HG03039 (cell line): ENCODE measurements at regions not wholly inside any gene's neighbourhood (a gene's known extent, or its start where the extent isn't known, plus 50 kb on each side); places are given as distances from the start of the nearest gene placed in this dataset.

ENCODE experiments used
- ATAC-seq: cut with Tn5 transposase; IDR thresholded peaks from one replicate; pipeline ENCODE4 v1.9.1; 2021; ENCODE audit warnings: mild to moderate bottlenecking, moderate library complexity; ENCODE audit not compliant: unreplicated experiment

DNA sequence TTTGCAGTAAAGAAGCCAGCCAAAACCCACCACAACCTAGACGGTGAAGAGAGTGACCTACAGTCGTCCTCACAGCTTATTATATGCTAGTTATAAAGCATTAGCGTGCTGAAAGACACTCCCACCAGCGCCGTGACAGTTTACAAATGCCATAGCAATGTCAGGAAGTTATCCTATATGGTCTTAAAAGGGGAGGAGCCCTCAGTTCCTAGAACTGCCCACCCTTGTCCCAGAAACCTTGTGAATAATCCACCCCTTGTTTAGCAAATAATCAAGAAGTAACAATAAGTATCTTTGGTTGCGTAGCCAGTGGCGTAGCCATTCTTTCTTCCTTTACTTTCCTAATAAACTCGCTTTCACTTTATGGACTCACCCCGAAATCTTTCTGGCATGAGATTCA lies 227.9 kb upstream of the ARGLU1 start:
- ATAC-seq = no peak

DNA sequence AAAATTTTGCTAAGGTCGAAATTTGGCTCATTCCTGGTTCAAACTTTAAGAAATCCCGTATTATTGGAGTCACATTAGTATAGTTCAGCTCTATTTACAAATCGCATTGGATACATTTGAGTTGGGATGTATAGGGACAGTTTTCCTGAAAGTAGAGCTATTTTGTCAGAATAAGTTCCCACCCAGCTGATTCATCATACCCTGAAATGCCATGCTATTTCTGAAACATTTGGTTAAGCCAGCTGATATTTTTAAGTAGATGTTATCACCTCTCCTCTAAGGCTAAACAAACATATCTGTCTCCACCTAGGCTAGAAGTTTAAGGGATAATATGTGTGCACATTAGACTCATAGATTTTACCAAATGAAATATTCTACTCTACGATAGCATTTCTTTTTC lies 226.2 kb upstream of the ARGLU1 start:
- no peak for ATAC-seq

DNA sequence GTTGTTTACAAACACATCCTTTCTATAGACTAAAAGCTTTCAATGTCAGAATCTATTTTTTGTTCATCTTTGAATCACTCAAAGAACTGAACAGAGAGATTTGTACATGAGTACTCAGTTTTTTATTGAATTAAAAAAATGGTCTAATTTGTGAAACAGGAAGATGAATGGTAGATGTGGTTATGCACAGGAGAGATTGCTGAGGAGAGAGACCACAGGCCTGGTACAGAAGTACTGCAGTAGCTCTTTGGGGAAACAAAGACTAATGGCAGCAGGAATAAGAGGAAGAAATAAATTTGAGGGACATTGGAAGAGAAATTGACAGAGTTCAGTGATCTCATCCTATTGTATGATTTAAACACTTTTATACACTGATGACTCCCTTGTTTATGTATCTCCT lies 222.0 kb upstream of the ARGLU1 start:
- no peak for ATAC-seq

DNA sequence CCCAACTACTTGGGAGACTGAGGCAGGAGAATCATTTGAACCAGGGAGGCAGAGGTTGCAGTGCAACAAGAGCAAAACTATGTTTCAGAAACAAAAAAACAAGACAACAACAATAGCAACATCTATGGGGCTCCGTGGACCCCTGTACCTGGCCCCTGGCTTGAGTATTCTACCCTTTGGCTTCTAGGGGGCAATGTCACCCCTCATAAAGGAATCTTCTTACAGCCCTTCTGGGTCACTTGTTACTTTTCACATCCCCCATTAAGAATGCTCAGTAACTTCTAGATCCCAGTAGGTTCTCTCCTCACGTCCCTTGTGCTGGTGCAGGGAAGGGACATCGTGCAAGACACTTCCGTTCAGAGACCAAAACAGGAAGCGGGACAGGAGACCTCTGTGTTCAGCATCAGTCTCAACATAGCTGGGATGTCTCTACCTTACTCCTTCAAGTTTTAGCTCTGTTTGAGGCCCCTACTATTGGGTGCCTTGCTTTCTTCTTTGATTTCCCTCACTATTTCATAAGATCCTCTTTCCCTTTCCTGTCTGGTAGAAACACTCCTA lies 218.1 kb upstream of the ARGLU1 start:
- no peak for ATAC-seq

DNA sequence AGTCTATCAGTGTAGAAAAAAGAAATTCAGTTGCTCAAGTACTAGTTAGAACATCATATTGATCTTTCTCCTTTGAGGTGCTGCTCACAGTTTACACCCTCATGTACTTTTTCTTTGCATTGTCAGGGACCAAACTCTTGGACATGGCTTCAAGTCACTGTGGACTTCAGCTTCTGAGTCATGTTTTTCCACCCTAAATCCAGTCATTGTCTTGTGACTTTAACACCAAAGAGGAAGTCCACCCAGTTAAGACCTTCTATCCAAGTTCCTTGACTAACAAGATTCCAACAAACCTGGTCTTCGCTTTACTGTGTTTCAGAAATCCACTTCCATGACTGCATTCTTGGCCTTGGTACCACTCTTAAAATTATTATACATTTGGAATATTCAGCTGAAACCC lies 206.7 kb upstream of the ARGLU1 start:
- no peak for ATAC-seq

DNA sequence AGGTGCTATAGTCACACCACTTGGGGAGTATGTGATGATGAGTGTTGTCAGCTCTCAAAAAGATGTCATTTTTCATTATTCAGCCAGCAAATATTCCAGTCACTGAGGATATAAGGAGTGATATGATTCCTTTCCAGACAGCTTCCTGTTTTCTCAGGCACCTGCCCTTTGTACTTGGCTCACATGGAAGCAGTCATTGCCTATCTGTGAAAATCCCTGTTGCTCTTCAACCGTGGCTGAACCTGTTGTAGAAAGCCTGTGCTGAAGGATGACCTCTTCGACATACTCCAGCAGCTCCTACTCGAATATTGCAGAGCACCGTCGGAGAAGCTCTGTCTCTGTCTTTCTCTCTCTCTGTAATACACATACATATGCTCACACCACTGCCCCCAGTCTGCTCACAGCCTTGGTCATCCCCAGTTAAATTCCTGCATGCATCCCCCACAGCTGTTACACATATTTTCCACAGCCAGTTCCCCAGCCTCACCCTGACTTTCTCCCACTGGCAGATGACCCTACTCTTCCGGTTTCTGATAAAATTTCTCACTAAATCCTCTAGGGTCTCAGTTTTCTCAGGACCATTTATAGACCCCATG lies 204.2 kb upstream of the ARGLU1 start:
- ATAC-seq = no peak

DNA sequence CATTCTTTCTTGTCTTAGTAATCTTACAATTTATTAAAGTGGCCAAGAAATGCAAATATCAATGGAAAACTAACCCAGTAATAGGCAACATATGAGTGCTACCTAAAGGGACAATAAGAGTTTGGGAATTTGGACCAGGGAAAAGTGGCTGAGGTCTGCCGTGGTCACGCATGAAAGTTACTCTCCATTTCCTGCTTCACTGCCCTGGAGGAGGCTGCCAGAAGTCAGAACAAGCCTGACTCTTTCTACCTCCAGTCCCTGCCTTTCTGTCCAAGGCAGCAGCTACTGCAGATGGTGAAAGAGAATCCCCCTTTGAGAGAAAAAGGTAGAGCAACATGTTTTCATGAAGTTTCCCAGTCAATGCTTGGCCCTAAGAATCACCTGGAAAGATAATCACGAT lies 201.1 kb upstream of the ARGLU1 start:
- ATAC-seq = no peak

DNA sequence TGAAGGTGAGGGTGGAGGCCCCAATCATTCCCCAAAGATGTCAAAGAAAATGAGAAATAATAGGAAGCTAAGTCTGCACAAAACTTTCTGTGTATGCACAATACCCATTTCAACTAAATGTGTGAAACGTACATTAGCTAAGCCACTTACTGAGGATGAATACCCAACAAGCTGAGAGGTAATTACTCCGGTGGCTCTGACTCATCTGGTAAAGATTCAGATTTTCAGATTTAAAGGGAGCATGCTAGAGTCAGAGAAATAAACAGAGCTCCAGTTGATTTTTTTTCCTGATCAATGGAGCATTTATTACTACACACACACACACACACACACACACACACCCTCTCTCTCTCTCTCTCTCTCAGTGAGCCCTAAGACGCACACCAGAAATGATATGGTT lies 194.8 kb upstream of the ARGLU1 start:
- ATAC-seq = no peak

DNA sequence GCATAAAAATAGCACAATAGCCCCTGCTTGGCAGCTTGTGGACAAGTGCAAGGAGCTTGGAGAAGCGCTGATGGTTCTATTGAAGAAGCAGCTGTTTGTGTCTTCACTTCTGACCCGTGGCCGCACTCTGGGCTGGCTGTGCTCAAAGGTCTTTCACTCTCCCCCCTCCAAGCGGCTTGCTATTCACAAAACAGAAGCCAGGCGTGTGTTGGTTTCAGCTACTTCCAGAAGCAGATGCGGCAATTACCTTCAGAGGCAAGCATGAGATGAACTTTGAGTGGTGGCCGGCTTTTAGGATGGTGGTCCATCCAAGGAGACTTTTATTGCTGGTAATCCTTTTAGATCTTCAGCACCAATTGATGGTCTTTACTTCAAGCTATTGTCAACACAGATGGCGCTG lies 188.5 kb upstream of the ARGLU1 start:
- no peak for ATAC-seq

DNA sequence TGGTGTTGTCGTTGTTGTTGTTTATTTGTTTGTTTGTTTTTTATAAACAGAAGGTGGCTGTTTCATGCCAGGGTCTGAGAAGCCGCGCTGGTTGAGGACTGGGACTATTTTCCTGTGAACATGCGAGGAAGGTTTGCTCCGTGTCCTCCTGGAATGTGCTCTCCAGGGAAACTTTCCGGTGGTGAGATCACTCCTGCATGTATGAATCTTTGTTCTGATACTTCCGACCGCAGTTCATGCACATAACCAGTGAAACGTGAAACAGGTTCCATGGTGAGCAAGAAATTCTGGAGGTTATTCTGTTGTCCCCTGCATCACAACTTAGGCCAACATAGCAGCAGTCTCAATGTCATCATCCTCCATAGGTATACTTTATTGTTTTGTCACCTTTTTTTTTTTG lies 187.6 kb upstream of the ARGLU1 start:
- no peak for ATAC-seq

DNA sequence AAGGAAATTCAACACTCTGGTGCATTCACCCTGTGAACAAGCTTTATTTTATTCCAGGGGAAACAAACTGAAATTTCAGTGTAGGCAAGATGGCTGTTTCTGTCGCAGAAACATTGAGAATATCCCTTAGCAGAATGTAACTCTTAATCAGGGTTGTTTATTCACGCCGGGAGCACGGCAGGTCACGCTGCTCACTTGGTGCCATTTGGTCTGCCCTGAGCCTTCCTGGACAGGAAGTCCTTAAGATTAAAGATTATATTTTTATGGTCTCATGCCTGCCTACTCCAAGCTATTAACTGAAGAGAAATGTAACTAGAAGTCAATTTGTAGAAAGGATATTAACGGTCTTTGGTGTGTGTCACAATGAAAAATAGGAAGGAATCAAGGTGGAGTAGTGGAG lies 185.3 kb upstream of the ARGLU1 start:
- no peak for ATAC-seq

DNA sequence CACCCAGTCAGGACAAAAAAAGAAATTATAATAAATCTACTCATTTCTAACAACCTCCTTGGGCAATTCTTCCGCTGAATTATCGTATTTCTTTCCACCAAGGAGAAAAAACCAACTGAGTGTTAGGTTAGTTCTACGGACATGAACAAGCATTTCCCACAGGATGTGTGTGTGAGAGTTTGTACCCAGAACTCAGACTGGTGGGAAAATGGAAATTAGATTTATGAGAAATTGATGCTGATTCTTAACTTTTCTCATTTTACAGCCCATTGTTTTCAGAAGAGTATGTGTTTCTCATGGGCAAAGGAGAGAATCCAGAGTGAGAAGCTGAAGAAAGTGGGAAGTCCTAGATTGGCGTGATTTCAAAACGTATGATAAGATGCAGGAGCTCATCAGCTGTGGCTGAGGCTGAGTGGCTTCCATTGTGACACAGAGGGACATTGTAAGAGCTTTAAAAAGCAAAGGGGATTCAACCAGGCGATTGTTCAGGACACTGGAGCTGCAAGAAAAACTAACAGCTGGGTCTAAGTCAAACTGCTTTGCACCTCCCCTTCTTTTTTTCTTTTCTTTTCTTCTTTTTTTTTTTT lies 184.7 kb upstream of the ARGLU1 start:
- no peak for ATAC-seq

DNA sequence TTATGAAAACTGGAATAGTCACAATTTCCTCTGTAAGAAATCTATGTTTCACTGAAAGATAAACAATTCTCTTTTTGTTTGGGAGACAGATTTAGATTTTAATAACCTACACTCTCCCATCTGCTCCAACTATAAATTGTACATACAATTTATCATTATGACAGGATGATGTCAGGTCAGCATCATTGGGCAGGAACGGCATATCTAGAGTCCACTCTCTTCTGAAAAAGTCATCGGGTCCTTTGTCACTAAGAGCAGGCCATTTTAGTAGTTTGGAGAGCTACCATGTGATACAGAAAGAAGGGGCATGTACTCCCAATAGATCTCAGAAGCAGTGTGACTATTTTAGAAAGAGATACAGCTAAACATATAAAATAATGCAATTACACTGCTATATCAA lies 180.8 kb upstream of the ARGLU1 start:
- no peak for ATAC-seq

DNA sequence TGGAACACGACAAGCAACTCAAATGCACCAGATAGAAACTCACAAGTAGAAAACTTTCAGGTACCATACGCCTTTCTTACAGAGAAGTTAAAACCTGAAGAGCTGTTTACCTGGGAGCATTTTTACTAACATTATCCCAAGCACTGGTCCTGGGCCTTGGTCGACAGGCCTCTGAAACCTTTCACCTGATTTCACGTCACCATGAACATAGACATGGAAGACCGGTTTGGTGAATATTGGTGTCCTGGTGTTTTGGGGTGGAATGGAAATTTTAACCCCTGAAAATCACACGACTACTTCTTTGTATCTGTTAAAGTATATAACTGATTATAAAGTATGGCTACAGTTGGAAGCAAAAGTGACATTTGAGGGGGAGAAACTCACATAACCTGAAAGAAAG lies 176.6 kb upstream of the ARGLU1 start:
- ATAC-seq = no peak

DNA sequence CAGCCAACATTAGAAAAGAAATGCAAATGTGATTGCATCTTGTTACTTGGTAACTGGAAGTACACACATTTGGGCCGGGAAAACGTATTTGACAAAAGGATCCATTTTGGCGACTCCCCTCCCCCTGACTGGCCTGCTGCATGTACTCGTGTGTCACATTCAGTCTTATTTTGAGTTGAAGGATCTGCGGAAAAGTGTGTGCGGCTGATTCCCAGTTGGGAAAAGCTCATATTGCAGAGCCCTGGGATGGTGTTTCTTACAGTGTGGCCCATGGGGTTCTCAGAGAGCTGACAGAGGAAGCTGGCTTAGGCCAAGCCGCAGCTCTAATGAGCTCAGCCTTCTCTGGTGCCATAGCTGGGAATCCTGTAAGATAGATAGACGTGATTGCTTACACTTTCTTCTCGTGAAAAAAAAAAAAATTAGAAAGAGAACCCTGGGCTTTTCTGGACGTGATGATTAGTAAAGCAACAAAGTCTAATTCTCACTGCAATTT lies 170.3 kb upstream of the ARGLU1 start:
- ATAC-seq = no peak

DNA sequence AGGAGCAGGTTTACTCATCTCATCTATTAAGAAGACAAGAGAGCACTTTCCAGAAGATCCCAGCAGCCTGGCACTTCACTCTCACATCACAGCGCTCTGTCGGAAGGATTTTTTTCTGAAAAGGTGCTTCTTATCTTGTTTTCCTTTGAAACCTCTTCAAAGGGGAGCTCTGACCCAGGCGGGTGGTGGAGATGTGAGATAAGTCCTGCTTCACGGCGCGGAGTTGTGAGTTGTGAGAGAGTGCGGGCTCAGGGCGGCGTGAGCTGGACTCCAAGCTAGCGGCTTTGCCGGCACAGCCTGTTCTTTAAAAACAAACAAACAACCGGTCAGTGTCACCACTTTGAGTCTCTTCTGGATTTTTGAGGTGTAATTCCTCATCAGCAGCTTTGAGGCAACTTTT lies 169.0 kb upstream of the ARGLU1 start:
- no peak for ATAC-seq

DNA sequence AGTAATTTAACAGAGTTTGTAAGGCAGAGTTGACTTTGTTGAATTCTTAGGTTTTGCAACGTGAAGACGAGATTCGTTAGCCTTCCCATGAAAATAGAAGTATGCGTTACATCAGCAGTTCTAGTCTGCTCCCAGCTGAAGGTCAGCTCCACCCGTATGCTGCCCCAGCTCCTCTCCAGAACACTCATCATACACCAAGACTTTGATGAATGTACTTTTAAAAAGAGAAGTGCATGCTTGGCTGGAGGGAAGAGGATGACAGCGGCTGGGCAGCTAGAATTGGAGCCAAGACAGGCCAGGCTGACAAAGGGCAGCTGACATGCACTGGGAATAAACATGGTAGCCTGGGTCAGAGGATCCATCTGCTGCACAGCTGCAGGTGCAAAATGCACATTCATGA lies 166.3 kb upstream of the ARGLU1 start:
- no peak for ATAC-seq

DNA sequence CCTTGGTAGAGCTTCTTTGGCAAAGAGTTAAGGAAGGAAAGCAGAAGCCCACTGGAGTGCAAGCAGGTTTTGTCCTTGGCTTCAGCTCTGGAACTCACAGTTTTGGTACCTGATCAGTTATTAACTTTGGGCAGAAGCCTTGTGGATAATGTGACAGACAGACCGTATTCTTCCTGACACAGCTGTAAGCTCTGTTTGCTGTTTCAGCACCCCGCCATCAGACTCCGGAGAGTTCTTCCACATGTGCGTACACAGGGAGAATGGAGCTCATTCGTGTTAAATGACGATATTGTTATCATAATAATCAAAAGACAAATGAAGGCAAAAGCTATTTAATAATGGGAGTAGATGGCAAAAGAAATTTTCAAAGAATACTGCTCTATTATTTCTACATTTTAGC lies 155.1 kb upstream of the ARGLU1 start:
- ATAC-seq = no peak

DNA sequence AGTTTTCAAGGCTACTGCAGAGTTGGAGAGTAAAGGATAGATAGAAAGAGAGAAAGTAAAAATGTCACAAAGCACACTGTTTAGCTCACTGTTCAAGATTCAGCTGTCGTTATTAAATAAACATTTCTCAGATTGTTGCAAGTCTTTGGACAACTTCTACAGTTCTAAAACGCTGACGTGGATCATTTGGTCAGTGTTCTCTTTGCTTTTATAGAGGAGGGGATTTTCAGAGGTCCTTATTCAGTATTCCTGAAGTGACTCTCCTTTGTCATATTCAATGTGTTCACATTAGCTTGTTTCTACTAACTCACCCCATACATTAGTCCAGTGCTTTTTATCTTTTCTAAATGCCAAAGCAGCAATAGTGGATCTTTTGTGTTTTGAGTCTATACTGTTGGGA lies 154.7 kb upstream of the ARGLU1 start:
- no peak for ATAC-seq

DNA sequence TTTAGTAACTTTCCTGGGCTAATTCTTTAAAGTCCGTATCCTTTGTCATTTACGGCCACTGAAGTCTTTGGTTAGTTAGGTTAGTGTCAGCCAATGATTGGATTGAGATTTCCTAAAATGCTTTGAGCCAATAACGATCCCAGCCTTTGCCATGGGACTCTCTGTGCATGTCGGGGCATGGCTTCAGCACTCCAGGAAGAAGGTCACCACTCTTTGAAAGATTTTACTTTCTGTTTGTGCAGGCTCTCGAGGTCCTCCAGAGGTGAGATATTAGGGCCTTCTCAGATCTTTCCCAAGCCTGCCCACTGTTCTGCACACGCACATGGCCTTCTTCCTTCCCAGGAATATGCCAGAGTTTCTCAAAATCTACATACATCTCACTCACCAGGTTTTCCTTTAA lies 153.7 kb upstream of the ARGLU1 start:
- no peak for ATAC-seq

DNA sequence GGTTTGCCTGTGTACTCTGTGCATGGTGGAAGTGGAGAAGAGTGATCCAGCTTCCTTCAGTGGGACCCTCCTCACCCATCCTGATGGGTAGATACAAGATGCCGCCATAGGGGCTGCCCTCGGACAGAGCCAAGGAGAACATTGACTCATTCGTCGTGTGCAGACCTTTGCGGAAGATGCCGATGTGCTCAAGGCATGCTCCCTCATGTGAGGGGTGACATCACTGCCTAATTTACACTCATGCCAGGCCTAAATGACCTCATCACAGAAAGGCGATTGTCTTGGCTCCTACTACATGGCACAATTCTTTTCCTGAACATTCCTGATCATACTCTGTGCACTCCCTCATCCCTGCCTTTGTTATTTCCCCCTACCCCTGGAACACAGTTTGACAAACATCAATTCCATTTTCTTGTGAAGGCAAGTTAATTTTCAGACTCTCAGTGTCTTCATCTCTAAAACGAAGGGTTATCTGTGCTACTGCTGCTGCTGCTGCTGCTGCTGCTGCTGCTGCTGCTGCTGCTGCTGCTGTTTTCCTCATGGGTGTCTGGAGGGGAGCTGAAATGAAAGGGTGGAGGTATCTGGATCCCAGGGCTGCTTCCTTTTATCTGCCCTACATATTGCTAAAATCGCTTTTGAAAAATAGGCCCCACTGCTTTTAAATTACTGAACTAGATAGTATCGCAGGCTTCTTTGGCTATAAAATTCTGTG lies 146.5 kb upstream of the ARGLU1 start:
- ATAC-seq = no peak

DNA sequence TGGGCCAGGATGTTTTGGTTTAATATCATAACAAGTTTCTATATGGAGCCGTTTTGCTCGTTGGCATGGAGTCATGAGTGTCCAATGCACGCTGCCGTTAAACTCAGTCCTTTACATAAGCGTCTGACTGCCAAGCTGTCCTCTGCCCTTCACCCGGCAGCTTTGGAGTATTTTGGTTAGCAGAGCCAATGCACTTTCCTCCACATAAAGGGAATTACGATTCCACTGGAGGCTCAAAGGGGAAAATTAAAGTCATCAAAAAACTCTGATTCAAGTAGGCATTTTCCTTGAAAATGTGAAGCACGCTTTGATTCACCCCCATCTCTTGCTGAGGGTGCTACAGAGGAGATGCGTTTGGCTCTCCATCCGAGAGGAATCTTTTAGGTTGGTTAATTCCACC lies 144.4 kb upstream of the ARGLU1 start:
- ATAC-seq = no peak
